GM06990 (cell line): ENCODE measurements at regions not wholly inside any gene's neighbourhood (a gene's known extent, or its start where the extent isn't known, plus 50 kb on each side); places are given as distances from the start of the nearest gene placed in this dataset.

ENCODE experiments used
- DNase-seq: peaks from one replicate; pipeline ENCODE4 v3.0.0-alpha.2; 2011; ENCODE audit not compliant: insufficient read length; ENCODE audit errors: extremely low read depth
- H3K27me3 ChIP-seq: replicated peaks from 2 replicates; pipeline ENCODE4 v1.6.0; 2011; ENCODE audit warnings: low read length; ENCODE audit not compliant: control insufficient read depth, insufficient read depth
- H3K36me3 ChIP-seq: 2 replicates; pipeline ENCODE4 v1.5.1; 2011; ENCODE audit warnings: low read length; ENCODE audit not compliant: control insufficient read depth, insufficient read depth
- H3K4me3 ChIP-seq: replicated peaks from 2 replicates; pipeline ENCODE4 v1.5.1; 2011; ENCODE audit warnings: low read depth, mild to moderate bottlenecking, control low read depth, low read length
- TF ChIP-seq, protein P1 (sequence below): IDR thresholded peaks from 2 replicates; pipeline ENCODE4 v1.5.1; 2011; ENCODE audit warnings: low read length, control low read depth, mild to moderate bottlenecking, inconsistent platforms; ENCODE audit not compliant: insufficient read depth, poor library complexity, severe bottlenecking

DNA sequence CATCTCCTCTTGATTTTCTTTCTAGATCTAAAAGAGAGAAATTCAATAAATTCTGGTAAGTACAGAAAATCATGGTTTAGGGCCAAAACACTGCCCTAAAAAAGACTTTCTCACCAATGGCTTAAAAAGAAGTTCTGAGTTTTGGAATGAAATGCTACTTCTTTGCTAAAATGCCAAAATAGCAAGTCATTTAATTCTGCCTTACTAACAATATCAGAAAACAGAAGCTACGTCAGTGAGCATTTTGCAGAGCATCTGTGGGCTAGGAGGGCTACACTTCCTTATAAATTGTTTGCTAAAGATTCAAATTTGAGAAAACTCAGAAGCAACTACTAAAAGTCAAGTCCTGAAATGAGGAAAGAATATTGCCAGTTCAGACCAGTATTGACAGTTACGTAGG lies 560.8 kb upstream of the CELF2 start:
- no peak for DNase-seq
- H3K36me3 ChIP-seq = no peaks in the 10 kb centered on the region
- no peaks in the 10 kb centered on the region for H3K27me3 ChIP-seq
- TF ChIP-seq, protein P1, sequence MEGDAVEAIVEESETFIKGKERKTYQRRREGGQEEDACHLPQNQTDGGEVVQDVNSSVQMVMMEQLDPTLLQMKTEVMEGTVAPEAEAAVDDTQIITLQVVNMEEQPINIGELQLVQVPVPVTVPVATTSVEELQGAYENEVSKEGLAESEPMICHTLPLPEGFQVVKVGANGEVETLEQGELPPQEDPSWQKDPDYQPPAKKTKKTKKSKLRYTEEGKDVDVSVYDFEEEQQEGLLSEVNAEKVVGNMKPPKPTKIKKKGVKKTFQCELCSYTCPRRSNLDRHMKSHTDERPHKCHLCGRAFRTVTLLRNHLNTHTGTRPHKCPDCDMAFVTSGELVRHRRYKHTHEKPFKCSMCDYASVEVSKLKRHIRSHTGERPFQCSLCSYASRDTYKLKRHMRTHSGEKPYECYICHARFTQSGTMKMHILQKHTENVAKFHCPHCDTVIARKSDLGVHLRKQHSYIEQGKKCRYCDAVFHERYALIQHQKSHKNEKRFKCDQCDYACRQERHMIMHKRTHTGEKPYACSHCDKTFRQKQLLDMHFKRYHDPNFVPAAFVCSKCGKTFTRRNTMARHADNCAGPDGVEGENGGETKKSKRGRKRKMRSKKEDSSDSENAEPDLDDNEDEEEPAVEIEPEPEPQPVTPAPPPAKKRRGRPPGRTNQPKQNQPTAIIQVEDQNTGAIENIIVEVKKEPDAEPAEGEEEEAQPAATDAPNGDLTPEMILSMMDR = no peak
- no peak overlapping the region for H3K4me3 ChIP-seq

DNA sequence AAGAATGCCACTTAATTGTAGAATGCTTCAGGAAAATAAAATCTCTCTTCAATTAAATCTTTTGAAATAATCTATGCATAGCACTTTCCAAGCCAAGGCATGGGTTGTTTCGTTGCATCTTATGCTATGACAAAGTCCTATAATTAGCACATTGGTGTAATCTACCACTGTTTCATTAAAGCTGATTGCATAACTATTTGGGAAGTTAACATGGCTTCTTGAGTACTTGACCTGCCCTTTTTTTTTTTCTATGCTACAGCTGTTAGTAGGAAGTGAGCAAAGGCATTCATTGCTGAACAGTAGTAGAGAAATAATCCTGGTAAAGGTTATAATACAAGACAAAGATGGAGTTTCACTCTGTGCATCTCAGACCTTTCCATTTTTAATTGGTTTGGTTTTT lies 557.2 kb upstream of the CELF2 start:
- Histone ChIP-seq H3K4me3 (no peak overlapping the region), H3K36me3 (no peaks in the 10 kb centered on the region), H3K27me3 (no peaks in the 10 kb centered on the region)
- DNase-seq = no peak
- TF ChIP-seq, protein P1 = no peak

DNA sequence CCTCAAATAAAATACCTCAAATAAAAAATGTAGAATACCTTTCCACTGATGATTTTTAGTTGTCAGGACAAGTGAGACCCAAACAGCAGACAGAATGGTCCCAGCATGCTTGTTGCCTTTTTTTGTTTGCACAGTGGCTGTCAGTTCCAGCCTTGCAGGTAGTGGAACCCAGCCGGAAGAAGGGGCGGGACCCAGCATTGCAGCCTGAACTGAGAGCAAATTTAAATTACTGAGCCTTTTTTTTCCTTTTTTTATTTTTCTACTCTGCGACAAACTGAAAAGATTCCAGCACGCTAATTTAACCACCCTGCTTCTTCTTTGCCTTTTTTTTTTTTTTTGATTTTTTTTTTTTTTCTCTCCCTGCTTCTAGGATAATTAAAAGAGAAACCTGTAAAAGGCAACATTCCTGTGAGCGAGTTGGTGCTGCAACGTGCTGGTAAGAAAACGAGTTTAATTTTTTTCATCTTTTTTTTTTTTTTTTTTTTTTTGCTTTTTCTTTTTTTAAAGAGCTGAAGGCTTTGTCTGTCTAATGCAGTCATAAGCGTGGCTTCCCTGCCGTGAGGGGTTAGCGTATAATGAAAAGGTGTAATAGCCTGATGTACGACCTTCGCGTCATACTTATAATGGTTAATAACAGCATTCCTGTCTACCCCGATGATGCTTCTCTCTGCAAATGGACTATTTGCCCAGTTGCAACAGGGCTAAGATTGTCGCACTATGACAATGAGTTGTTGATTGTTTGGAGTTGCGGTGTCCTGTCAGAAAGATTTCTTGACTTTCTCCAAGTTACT lies 555.3 kb upstream of the CELF2 start:
- Histone ChIP-seq H3K27me3 (no peaks in the 10 kb centered on the region), H3K4me3 (no peak overlapping the region), H3K36me3 (no peaks in the 10 kb centered on the region)
- TF ChIP-seq, protein P1 = no peak
- DNase-seq = no peak

DNA sequence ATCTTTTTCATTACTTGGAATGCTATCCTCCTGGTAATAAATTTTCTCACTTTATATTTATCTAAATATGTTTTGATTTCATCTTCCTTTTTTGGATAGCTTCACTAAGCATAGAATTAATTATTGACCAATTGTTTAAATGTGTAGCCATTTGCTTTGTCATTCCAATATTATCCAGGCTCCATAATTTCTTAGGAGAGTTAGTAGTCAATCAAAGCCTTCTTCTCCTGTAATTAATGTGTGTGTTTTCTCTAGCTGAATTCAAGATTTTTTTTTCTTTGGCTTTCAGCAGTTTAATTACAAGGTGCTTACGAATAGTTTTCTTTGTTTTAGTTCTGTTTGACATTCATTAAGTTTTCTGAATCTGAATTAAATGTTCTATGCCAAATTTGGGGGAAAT lies 545.9 kb upstream of the CELF2 start:
- Histone ChIP-seq H3K36me3 (no peaks in the 10 kb centered on the region), H3K27me3 (no peaks in the 10 kb centered on the region), H3K4me3 (no peak overlapping the region)
- TF ChIP-seq, protein P1 = no peak
- DNase-seq = no peak

DNA sequence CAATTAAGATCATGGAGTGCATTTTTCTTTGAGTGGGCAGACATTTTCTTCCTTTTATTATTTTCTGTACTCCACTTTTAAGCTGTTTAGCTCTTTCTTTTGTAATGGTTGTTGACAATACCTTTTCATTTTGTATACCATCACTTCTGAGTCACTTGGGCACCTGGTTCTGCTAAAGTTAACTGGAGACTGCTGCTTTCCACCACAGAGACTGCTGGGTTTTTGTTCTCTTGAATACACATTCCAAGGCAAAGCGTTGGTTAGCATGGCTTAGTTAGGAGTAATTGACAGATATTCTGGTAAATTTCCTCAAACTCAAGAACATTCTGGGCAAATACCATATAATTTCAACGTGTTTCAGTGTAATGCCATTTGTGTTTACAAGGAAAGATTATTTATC lies 541.9 kb upstream of the CELF2 start:
- TF ChIP-seq, protein P1 = no peak
- H3K4me3 ChIP-seq = no peak overlapping the region
- H3K36me3 ChIP-seq = no peaks in the 10 kb centered on the region
- DNase-seq = no peak
- no peaks in the 10 kb centered on the region for H3K27me3 ChIP-seq
